DND-41 (cell line): ENCODE measurements at regions not wholly inside any gene's neighbourhood (a gene's known extent, or its start where the extent isn't known, plus 50 kb on each side); places are given as distances from the start of the nearest gene placed in this dataset.
"Not testable (repeated sequence)": the region's sequence is repeated elsewhere in the genome, so short reads cannot be mapped to it uniquely, and the experiment has no call there.

ENCODE experiments used
- ATAC-seq: fragments of 200-7000 bp; cut with Tn5 transposase; 3 replicates; pipeline ENCODE4 v1.9.1; 2021; ENCODE audit warnings: low read depth; ENCODE audit not compliant: insufficient read depth
- DNase-seq: peaks from one replicate; pipeline ENCODE4 v3.0.0-alpha.2; 2020
- H2AFZ ChIP-seq: 2 replicates; pipeline ENCODE4 v1.6.0; 2012; ENCODE audit warnings: low read depth, low read length
- H3K27ac ChIP-seq: 2 replicates; pipeline ENCODE4 v1.5.1; 2012; ENCODE audit warnings: low read length, inconsistent platforms
- H3K27me3 ChIP-seq: fragments of 200-600 bp; sonication (generic); 2 replicates; pipeline ENCODE4 v1.6.0; 2012; ENCODE audit warnings: low read length, mild to moderate bottlenecking, inconsistent platforms; ENCODE audit not compliant: insufficient read depth, poor library complexity
- H3K36me3 ChIP-seq: 2 replicates; pipeline ENCODE4 v1.5.1; 2012; ENCODE audit warnings: low read length, inconsistent platforms; ENCODE audit not compliant: insufficient read depth
- H3K4me1 ChIP-seq: 2 replicates; pipeline ENCODE4 v1.5.1; 2012; ENCODE audit warnings: mild to moderate bottlenecking, low read length; ENCODE audit not compliant: insufficient read depth
- H3K4me2 ChIP-seq: 2 replicates; pipeline ENCODE4 v1.6.0; 2012; ENCODE audit warnings: mild to moderate bottlenecking, moderate library complexity, low read length, inconsistent platforms; ENCODE audit not compliant: insufficient read depth
- H3K4me3 ChIP-seq, 2 experiments: fragments of 200-600 bp in 1 of 2; shearing (Covaris generic) in 1 of 2; 2 replicates each; pipeline ENCODE4 v1.5.1; 2012 to 2016; ENCODE audit warnings: inconsistent platforms in 2 of 2, low read length in 2 of 2, mild to moderate bottlenecking in 2 of 2, low read depth in 1 of 2, moderate library complexity in 1 of 2
- H3K79me2 ChIP-seq: 2 replicates; pipeline ENCODE4 v1.6.0; 2012; ENCODE audit warnings: low read length, inconsistent platforms; ENCODE audit not compliant: insufficient read depth
- H3K9ac ChIP-seq: 2 replicates; pipeline ENCODE4 v1.6.0; 2012; ENCODE audit warnings: low read depth, mild to moderate bottlenecking, inconsistent platforms, low read length, moderate library complexity
- H3K9me3 ChIP-seq: 2 replicates; pipeline ENCODE4 v1.5.1; 2012; ENCODE audit warnings: low read length, moderate library complexity, mild to moderate bottlenecking, inconsistent platforms; ENCODE audit not compliant: insufficient read depth, severe bottlenecking
- H4K20me1 ChIP-seq: 2 replicates; pipeline ENCODE4 v1.6.0; 2012; ENCODE audit warnings: low read length; ENCODE audit not compliant: insufficient read depth
- CTCF ChIP-seq: IDR thresholded peaks from 2 replicates; pipeline ENCODE4 v1.5.1; 2012; ENCODE audit warnings: borderline replicate concordance, low read length, moderate library complexity, mild to moderate bottlenecking; ENCODE audit not compliant: poor library complexity, severe bottlenecking; ENCODE audit errors: extremely low read depth
- EZH2 ChIP-seq: IDR thresholded peaks from 3 replicates; pipeline ENCODE4 v1.6.1; 2012; ENCODE audit warnings: borderline replicate concordance, low read depth, mild to moderate bottlenecking, moderate library complexity, low read length, inconsistent platforms; ENCODE audit not compliant: severe bottlenecking

GRCh38 chr4:17234678-17235077 lies 277.2 kb downstream of the QDPR start:
- no peak overlapping the region for H3K4me3 ChIP-seq
- no peaks in the 10 kb centered on the region for H3K4me1 ChIP-seq
- ATAC-seq (no peak), DNase-seq (no peak)
- TF ChIP-seq EZH2, result no peak
- TF ChIP-seq CTCF, result no peak
- no peak overlapping the region for H3K27ac ChIP-seq
- H3K4me2 ChIP-seq, result no peak overlapping the region
- no peak overlapping the region for H2AFZ ChIP-seq
- no peaks in the 10 kb centered on the region for H3K36me3 ChIP-seq
- no peaks in the 10 kb centered on the region for H3K27me3 ChIP-seq
- no peaks in the 10 kb centered on the region for H4K20me1 ChIP-seq
- no peak overlapping the region for H3K9ac ChIP-seq
- H3K9me3 ChIP-seq, result no peaks in the 10 kb centered on the region
- no peaks in the 10 kb centered on the region for H3K79me2 ChIP-seq

DNA sequence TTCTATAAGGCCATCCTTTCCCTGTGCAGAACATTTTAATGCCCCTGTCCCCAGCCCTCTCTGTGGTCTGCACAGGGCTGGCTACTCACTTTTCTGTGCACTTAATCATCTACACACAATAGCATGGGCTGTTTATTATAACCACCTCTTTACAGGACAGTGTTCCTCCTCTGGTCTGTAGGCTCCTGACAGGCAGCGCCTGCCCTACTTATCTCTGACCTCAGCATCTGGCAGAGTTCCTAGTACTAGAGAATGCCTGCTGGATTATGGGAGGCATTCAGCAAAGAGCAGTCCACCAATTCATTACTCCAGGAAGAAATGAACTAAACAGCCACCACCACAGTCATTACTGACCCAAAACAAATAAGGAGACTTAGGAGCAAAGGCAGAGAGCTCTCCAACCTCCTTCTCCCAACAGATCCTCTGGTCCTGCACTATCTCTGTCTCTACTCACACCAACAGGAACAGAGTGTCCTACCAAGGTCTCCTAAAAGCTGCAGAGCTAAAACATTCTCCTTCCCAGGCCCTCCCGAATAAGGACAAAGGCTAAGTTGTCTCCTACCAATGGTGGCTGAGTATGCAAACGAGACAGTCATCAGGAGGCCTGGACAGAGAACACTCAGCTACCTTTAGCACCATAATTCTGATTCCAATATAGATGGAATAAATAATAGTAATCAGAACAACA lies 279.2 kb downstream of the QDPR start:
- no peaks in the 10 kb centered on the region for H3K27me3 ChIP-seq
- H3K9ac ChIP-seq, result no peak overlapping the region
- H3K36me3 ChIP-seq, result no peaks in the 10 kb centered on the region
- H3K4me3 ChIP-seq, result no peak overlapping the region
- no peak overlapping the region for H3K4me2 ChIP-seq
- H3K9me3 ChIP-seq, result no peaks in the 10 kb centered on the region
- H4K20me1 ChIP-seq, result no peaks in the 10 kb centered on the region
- no peak for TF ChIP-seq CTCF
- TF ChIP-seq EZH2, result no peak
- no peak overlapping the region for H2AFZ ChIP-seq
- H3K4me1 ChIP-seq, result no peaks in the 10 kb centered on the region
- H3K27ac ChIP-seq, result no peak overlapping the region
- DNase-seq (no peak), ATAC-seq (no peak)
- H3K79me2 ChIP-seq, result no peaks in the 10 kb centered on the region

DNA sequence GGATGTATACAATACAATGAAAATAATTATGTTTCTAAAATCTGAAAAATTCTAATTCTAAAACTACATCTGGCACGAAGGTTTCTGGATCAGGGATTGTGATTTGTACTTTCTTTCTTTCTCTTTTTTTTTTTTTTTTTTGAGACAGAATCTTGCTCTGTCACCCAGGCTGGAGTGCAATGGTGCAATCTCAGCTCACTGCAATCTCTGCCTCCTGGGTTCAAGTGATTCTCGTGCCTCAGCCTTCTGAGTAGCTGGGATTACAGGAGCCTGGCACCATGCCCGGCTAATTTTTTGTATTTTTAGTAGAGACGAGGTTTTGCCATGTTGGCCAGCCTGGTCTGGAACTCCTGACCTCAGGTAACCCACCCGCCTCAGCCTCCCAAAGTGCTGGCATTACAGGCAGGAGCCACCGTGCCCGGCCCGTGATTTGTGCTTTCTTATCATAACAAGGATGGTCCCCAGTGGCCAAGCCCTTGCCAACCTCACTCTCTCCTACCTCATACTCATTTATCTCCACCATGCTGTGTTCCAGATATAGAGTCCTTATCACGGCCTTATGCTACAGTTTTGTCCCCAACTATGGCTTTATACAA lies 279.9 kb downstream of the QDPR start:
- not testable (repeated sequence) for H3K27me3 ChIP-seq, H3K27ac ChIP-seq, ATAC-seq, H2AFZ ChIP-seq, H3K9ac ChIP-seq, H3K4me2 ChIP-seq, H3K4me3 ChIP-seq, H4K20me1 ChIP-seq, H3K9me3 ChIP-seq, H3K4me1 ChIP-seq, H3K79me2 ChIP-seq, H3K36me3 ChIP-seq, DNase-seq

GRCh38 chr4:17230727-17231126 lies 281.2 kb downstream of the QDPR start:
- Histone ChIP-seq H3K79me2 (no peaks in the 10 kb centered on the region), H3K9me3 (no peaks in the 10 kb centered on the region), H3K27ac (no peak overlapping the region), H3K4me2 (no peak overlapping the region), H3K4me1 (no peaks in the 10 kb centered on the region), H3K4me3 (no peak overlapping the region), H3K9ac (no peak overlapping the region), H4K20me1 (no peaks in the 10 kb centered on the region), H3K27me3 (no peaks in the 10 kb centered on the region), H2AFZ (no peak overlapping the region), H3K36me3 (no peaks in the 10 kb centered on the region)
- no peak for DNase-seq
- TF ChIP-seq EZH2 (no peak), CTCF (no peak)
- ATAC-seq, result no peak
